ENCODE measurements at regions not wholly inside any gene's neighbourhood (a gene's known extent, or its start where the extent isn't known, plus 50 kb on each side); places are given as distances from the start of the nearest gene placed in this dataset.

- H3K4me3 Mint-ChIP-seq = no peak overlapping the region
- DNase-seq (ENCODE audit: low read depth, low spot score) = no peak
These were observed 88.0 kb upstream of the CTTNBP2NL start for GRCh38 chr1:112307930-112308591.

DNA sequence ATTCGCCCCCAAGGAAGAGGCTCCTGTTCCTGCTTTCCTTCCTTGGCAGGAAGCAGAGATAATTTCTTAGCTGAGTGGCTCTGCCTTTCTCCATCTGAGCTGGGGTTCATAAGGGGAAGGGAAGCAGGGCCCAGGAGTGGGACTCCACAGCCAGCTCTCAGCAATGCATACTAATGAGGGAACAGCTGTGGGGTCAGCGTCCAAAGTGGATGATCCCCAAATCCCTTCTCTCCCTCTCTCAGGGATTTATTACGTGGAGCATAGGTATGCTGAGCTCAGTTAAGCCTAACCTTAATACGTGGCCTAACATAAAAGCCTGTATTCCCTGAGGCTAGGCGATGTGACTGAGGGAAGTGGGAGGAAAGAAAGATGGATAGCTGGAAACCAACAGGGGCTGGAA lies 87.3 kb upstream of the CTTNBP2NL start:
- H3K4me1 Mint-ChIP-seq = no peaks in the 10 kb centered on the region
- peaks cover 51% of the 10 kb centered on the region for H3K27me3 Mint-ChIP-seq (ENCODE audit: low read depth)
- TF ChIP-seq, protein P1, sequence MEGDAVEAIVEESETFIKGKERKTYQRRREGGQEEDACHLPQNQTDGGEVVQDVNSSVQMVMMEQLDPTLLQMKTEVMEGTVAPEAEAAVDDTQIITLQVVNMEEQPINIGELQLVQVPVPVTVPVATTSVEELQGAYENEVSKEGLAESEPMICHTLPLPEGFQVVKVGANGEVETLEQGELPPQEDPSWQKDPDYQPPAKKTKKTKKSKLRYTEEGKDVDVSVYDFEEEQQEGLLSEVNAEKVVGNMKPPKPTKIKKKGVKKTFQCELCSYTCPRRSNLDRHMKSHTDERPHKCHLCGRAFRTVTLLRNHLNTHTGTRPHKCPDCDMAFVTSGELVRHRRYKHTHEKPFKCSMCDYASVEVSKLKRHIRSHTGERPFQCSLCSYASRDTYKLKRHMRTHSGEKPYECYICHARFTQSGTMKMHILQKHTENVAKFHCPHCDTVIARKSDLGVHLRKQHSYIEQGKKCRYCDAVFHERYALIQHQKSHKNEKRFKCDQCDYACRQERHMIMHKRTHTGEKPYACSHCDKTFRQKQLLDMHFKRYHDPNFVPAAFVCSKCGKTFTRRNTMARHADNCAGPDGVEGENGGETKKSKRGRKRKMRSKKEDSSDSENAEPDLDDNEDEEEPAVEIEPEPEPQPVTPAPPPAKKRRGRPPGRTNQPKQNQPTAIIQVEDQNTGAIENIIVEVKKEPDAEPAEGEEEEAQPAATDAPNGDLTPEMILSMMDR (conservative IDR thresholded peaks at IDR 0.05) = no peak

More at GRCh38 chr1:112307930-112308591, 88.0 kb upstream of the CTTNBP2NL start:
- TF ChIP-seq, protein P1 (conservative IDR thresholded peaks at IDR 0.05) = no peak
- no peaks in the 10 kb centered on the region for H3K9me3 Mint-ChIP-seq
- no peak overlapping the region for H3K27ac Mint-ChIP-seq (ENCODE audit: unreplicated experiment)
- no peaks in the 10 kb centered on the region for H3K4me1 Mint-ChIP-seq
- H3K36me3 Mint-ChIP-seq (ENCODE audit: low read depth) = no peaks in the 10 kb centered on the region
- H3K27me3 Mint-ChIP-seq (ENCODE audit: low read depth) = peaks cover 51% of the 10 kb centered on the region

DNA sequence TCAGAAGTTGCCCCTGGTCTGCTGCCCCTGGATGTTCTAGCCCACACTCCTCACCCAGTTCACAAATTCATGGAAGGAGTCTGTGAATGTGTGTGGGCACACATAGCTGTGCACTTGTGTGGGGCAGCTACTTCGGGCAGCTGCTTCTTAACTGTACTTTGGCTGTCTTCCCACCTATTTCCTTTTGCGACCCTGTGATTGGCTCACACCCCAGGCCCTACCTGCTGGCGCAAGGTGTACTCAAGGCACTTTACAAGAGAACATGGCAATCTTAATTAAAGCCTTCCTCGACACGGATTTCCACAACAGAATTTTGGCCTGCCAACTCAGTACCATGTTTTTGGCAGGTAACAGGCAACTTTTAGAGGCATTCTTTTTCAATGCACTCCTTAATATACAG lies 86.5 kb upstream of the CTTNBP2NL start:
- DNase-seq (ENCODE audit: low read depth, low spot score) = no peak
- no peaks in the 10 kb centered on the region for H3K9me3 Mint-ChIP-seq
- H3K36me3 Mint-ChIP-seq (ENCODE audit: low read depth) = no peaks in the 10 kb centered on the region
- no peaks in the 10 kb centered on the region for H3K4me1 Mint-ChIP-seq
- no peak overlapping the region for H3K4me3 Mint-ChIP-seq
- H3K27me3 Mint-ChIP-seq (ENCODE audit: low read depth) = peaks cover 51% of the 10 kb centered on the region
- TF ChIP-seq, protein P1 (conservative IDR thresholded peaks at IDR 0.05) = no peak
- no peak overlapping the region for H3K27ac Mint-ChIP-seq (ENCODE audit: unreplicated experiment)

More for the DNA sequence above, 87.3 kb upstream of the CTTNBP2NL start:
- H3K27ac Mint-ChIP-seq (ENCODE audit: unreplicated experiment) = no peak overlapping the region
- H3K9me3 Mint-ChIP-seq = no peaks in the 10 kb centered on the region
- no peaks in the 10 kb centered on the region for H3K36me3 Mint-ChIP-seq (ENCODE audit: low read depth)
- no peak for DNase-seq (ENCODE audit: low read depth, low spot score)
- H3K4me3 Mint-ChIP-seq = no peak overlapping the region

DNA sequence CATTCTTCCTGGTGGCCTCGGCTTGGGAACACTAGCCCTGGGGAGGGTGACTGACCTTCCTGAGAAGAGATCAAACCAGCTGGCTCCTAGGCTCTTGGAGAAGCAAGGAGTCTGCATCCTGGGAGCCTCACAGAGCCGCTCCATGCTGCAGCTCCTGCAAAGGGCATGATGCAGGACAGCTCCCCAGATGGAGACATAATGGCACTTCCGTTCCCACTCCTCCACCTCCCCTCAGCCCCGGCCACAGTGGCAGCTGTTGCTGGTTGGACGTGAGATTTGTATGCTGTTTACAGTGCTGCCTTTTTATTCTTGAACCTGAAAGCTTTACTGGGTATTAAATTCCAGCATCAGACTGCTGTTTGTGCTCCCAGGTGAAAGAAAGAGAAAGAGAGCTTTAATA lies 83.7 kb upstream of the CTTNBP2NL start:
- TF ChIP-seq, protein P1 (conservative IDR thresholded peaks at IDR 0.05) = no peak
- H3K27me3 Mint-ChIP-seq (ENCODE audit: low read depth) = peaks cover 32% of the 10 kb centered on the region

GRCh38 chr1:112312879-112313278 lies 83.1 kb upstream of the CTTNBP2NL start:
- no peak overlapping the region for H3K4me3 Mint-ChIP-seq
- TF ChIP-seq, protein P1 (conservative IDR thresholded peaks at IDR 0.05) = no peak
- H3K27ac Mint-ChIP-seq (ENCODE audit: unreplicated experiment) = no peak overlapping the region
- no peak for DNase-seq (ENCODE audit: low read depth, low spot score)
- no peaks in the 10 kb centered on the region for H3K9me3 Mint-ChIP-seq
- H3K27me3 Mint-ChIP-seq (ENCODE audit: low read depth) = peaks cover 28% of the 10 kb centered on the region
- H3K4me1 Mint-ChIP-seq = peaks cover 14% of the 10 kb centered on the region
- H3K36me3 Mint-ChIP-seq (ENCODE audit: low read depth) = no peaks in the 10 kb centered on the region

More for the DNA sequence above, 83.7 kb upstream of the CTTNBP2NL start:
- Mint-ChIP-seq H3K4me1 (peaks cover 8% of the 10 kb centered on the region), H3K9me3 (no peaks in the 10 kb centered on the region), H3K27ac (ENCODE audit: unreplicated experiment) (no peak overlapping the region), H3K36me3 (ENCODE audit: low read depth) (no peaks in the 10 kb centered on the region), H3K4me3 (no peak overlapping the region)
- no peak for DNase-seq (ENCODE audit: low read depth, low spot score)

Measured in neural crest cell (in vitro differentiated cells).